ENCODE measurements at regions not wholly inside any gene's neighbourhood (a gene's known extent, or its start where the extent isn't known, plus 50 kb on each side); places are given as distances from the start of the nearest gene placed in this dataset.

- DNase-seq (ENCODE audit: low spot score), result no peak
- H3K27me3 ChIP-seq (replicated peaks; ENCODE audit: insufficient read depth), result no peaks in the 10 kb centered on the region
- no peak overlapping the region for H3K4me3 ChIP-seq
- H3K36me3 ChIP-seq, result no peaks in the 10 kb centered on the region
- no peak for TF ChIP-seq CTCF (IDR thresholded peaks at IDR 0.05)
- H3K27ac ChIP-seq, result no peak overlapping the region
- no peaks in the 10 kb centered on the region for H3K4me1 ChIP-seq (ENCODE audit: control insufficient read depth in 1 of 2, low read depth in 2 of 2)
- no peaks in the 10 kb centered on the region for H3K9me3 ChIP-seq
- ATAC-seq (ENCODE audit: insufficient number of reproducible peaks, low FRiP score, low read depth), result no peak
These were observed 121.6 kb upstream of the SGCG start for GRCh38 chr13:23059173-23059572.

DNA sequence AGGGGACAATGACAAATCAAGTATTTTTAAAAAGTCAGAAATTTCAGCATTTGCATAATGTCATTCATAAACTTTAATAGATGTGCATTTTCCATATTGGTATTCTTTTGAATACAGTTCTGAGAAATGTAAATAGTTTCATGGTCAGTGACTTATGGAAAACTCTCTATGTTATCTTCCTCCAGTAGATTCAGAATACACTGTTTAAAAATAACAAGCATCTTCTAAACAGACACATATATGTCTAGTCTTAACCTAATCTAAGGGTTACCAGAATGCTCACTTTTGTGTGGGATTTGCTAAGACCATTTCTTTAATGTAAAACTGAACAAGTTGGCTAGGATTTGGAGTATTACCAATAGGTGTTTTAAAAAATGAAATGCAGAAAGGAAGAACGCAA lies 119.8 kb upstream of the SGCG start:
- no peak overlapping the region for H3K27ac ChIP-seq
- no peaks in the 10 kb centered on the region for H3K36me3 ChIP-seq
- no peaks in the 10 kb centered on the region for H3K9me3 ChIP-seq
- DNase-seq (ENCODE audit: low spot score) (no peak), ATAC-seq (ENCODE audit: insufficient number of reproducible peaks, low FRiP score, low read depth) (no peak)
- H3K27me3 ChIP-seq (replicated peaks; ENCODE audit: insufficient read depth), result no peaks in the 10 kb centered on the region
- TF ChIP-seq CTCF (IDR thresholded peaks at IDR 0.05), result no peak
- no peaks in the 10 kb centered on the region for H3K4me1 ChIP-seq (ENCODE audit: control insufficient read depth in 1 of 2, low read depth in 2 of 2)
- H3K4me3 ChIP-seq, result no peak overlapping the region

DNA sequence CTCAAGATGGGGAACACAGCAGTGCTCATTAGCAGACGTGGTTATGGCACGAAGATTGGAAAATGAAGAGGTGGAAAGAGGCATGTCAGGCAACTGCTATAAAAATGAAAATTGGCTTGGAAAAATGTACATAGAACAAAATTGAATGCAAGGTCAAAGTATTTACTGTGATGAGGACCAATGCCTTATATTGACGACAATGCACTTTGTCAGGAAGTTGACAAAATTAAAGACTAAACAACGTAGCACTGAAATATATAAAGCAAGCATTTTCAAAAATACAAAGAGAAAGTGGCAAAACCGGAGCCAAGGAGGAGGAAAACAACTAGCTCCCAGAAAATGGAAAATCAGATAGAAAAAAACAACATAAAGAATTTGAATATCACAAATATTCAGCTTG lies 113.7 kb upstream of the SGCG start:
- no peak for DNase-seq (ENCODE audit: low spot score)
- no peak overlapping the region for H3K27ac ChIP-seq
- no peak for TF ChIP-seq CTCF (IDR thresholded peaks at IDR 0.05)
- no peaks in the 10 kb centered on the region for H3K27me3 ChIP-seq (replicated peaks; ENCODE audit: insufficient read depth)
- H3K9me3 ChIP-seq, result no peaks in the 10 kb centered on the region
- H3K4me3 ChIP-seq, result no peak overlapping the region
- H3K36me3 ChIP-seq, result no peaks in the 10 kb centered on the region
- no peaks in the 10 kb centered on the region for H3K4me1 ChIP-seq (ENCODE audit: control insufficient read depth in 1 of 2, low read depth in 2 of 2)
- ATAC-seq (ENCODE audit: insufficient number of reproducible peaks, low FRiP score, low read depth), result no peak

- H3K27ac ChIP-seq, result no peak overlapping the region
- no peaks in the 10 kb centered on the region for H3K9me3 ChIP-seq
- no peak for TF ChIP-seq CTCF (IDR thresholded peaks at IDR 0.05)
- H3K4me1 ChIP-seq (ENCODE audit: control insufficient read depth in 1 of 2, low read depth in 2 of 2), result no peaks in the 10 kb centered on the region
- H3K27me3 ChIP-seq (replicated peaks; ENCODE audit: insufficient read depth), result no peaks in the 10 kb centered on the region
- no peak overlapping the region for H3K4me3 ChIP-seq
- ATAC-seq (ENCODE audit: insufficient number of reproducible peaks, low FRiP score, low read depth) (no peak), DNase-seq (ENCODE audit: low spot score) (no peak)
- H3K36me3 ChIP-seq, result no peaks in the 10 kb centered on the region
These were observed 111.2 kb upstream of the SGCG start for GRCh38 chr13:23069566-23069965.

- Histone ChIP-seq H3K36me3 (no peaks in the 10 kb centered on the region), H3K4me1 (ENCODE audit: control insufficient read depth in 1 of 2, low read depth in 2 of 2) (no peaks in the 10 kb centered on the region), H3K4me3 (no peak overlapping the region), H3K27ac (no peak overlapping the region), H3K9me3 (no peaks in the 10 kb centered on the region), H3K27me3 (replicated peaks; ENCODE audit: insufficient read depth) (no peaks in the 10 kb centered on the region)
- no peak for TF ChIP-seq CTCF (IDR thresholded peaks at IDR 0.05)
- no peak for ATAC-seq (ENCODE audit: insufficient number of reproducible peaks, low FRiP score, low read depth)
- no peak for DNase-seq (ENCODE audit: low spot score)
These were observed 106.5 kb upstream of the SGCG start for GRCh38 chr13:23074075-23074828.
